Astrocyte of the spinal cord (primary cell): ENCODE measurements at regions not wholly inside any gene's neighbourhood (a gene's known extent, or its start where the extent isn't known, plus 50 kb on each side); places are given as distances from the start of the nearest gene placed in this dataset.

Source experiments
- DNase-seq: peaks from one replicate; pipeline ENCODE4 v3.0.0; 2011; ENCODE audit warnings: low read depth, low spot score
- H3K4me3 ChIP-seq: 2 replicates; pipeline ENCODE4 v1.5.1; 2011; ENCODE audit warnings: low read depth, mild to moderate bottlenecking, low read length, moderate library complexity
- CTCF ChIP-seq: IDR thresholded peaks from 2 replicates; pipeline ENCODE4 v1.5.1; 2012; ENCODE audit warnings: low read depth, mild to moderate bottlenecking, low read length, inconsistent platforms
- in situ Hi-C: cut with HindIII; loops from 2 replicates; pipeline ENCODE4 v1.10.0; 2017; ENCODE audit warnings: low sequenced_read_pairs

- in situ Hi-C loops: no loop called here
- no peak for DNase-seq
- TF ChIP-seq CTCF: no peak
- no peak overlapping the region for H3K4me3 ChIP-seq
Observed at GRCh38 chr14:97709552-97709951, 912.4 kb downstream of the VRK1 start.

GRCh38 chr14:97710726-97711125, 913.5 kb downstream of the VRK1 start:
- TF ChIP-seq CTCF: no peak
- DNase-seq: no peak
- H3K4me3 ChIP-seq: no peak overlapping the region
- in situ Hi-C loops: no loop called here

- TF ChIP-seq CTCF: no peak
- in situ Hi-C loops: no loop called here
- DNase-seq: no peak
- H3K4me3 ChIP-seq: no peak overlapping the region
Observed at GRCh38 chr14:97712471-97712870, 915.3 kb downstream of the VRK1 start.

DNA sequence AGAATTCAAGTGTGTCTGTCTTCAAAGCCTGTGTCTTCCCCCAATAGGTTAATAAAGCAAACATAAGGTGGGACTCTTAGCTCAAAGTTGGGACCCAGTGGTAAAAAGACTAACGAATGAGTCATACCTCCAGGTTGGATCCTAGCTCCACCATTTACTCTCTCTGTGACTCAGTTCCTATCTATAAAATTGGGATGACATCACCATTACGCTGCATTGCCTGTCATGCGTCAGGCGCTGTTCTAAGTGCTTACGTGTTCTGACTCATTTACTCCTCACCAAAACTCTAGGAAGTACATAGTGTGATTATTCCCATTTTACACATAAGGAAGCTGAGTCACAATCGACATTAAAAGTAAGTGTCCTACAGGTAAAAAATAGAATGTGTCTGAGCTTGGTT, 915.8 kb downstream of the VRK1 start:
- no peak overlapping the region for H3K4me3 ChIP-seq
- in situ Hi-C loops: no loop called here
- no peak for TF ChIP-seq CTCF
- DNase-seq: peak; percentile 49

- no peak overlapping the region for H3K4me3 ChIP-seq
- in situ Hi-C loops: no loop called here
- no peak for TF ChIP-seq CTCF
- no peak for DNase-seq
Observed at GRCh38 chr14:97718886-97719442, 921.8 kb downstream of the VRK1 start.

DNA sequence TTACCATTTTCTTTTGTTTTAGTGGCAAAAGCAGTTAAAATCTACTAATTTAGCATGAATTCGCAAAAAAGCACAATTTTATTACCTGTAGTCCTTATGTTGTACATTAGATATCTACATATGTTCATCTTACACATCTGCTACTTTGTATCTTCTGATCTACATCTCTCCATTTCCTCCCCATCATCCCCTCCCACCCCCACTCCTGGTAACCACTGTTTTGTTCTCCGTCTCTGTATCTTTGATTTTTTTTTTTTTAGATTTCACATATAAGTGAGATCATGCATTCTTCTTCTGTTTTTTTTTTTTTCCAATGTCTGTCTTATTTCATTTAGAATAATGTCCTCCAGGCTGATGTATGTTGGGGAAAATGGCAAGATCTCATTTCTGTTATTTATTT, 922.7 kb downstream of the VRK1 start:
- no peak for DNase-seq
- in situ Hi-C loops: no loop called here
- H3K4me3 ChIP-seq: no peak overlapping the region
- no peak for TF ChIP-seq CTCF

DNA sequence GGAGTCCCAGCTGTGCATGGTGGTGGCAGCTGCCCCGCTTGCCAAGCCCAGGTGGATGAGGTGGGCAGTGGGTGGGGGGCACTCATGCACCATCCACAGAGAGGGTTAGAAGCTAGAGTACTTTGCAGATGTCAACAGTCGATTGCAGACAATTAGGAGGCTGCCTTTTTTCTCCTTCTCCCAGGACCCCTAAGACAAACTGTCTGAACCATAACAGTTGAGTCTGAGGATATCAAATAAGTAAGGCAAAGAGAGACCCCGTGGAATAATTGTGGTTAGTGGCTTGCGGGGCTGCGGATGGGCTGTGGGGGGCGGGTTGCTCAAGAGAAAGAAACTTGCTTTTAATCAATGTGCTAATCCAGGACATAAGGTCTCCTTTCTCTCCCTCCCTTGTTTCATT, 926.2 kb downstream of the VRK1 start:
- no peak for DNase-seq
- H3K4me3 ChIP-seq: no peak overlapping the region
- TF ChIP-seq CTCF: no peak
- in situ Hi-C loops: no loop called here
